Activated gamma-delta T cell treated with Interleukin-2 at 50 U/mL for 16 hours (primary cell): ENCODE measurements at regions not wholly inside any gene's neighbourhood (a gene's known extent, or its start where the extent isn't known, plus 50 kb on each side); places are given as distances from the start of the nearest gene placed in this dataset.
"Not testable (repeated sequence)": the region's sequence is repeated elsewhere in the genome, so short reads cannot be mapped to it uniquely, and the experiment has no call there.

Experiments
- DNase-seq: peaks from one replicate; pipeline ENCODE4 v3.0.0-alpha.2; 2020

DNA sequence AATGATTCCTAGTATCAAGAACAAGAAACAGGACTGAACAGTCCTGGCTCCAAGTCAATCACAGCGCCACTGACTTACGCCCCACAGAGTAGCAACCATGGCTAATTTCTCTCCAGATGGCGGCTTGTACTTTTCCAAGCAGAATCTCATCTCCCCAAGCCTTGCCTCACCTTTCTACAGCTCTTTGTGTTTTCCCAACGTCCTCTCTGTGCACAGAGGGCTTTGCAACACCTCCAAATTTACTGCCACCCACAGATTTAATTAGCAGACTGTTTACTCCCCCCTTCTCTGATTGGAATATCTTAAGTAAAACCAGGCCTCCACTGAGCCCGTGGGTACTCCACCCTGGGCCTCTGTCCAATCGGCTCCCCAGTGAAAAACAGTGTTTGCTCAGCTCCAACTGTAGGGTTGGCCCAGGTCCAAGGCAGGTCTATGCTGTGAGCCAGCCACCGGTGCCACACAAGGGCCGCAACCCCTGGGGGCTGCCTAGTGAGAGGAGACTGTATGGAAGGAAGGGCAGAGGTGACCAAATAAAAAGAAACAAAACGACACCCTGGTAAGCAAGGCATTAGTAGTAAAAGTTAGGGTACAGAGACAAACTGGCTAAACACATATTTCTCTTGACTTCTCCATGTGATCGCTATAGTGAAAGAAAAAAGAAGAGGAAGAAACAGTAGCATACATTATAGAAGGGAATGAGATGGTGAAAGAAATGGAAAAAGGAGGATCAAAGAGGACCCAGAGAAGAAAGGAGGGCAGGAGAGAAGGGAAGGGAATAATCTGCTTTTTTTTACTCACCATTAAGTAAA lies 128.4 kb upstream of the SOD1 start:
- no peak for DNase-seq

DNA sequence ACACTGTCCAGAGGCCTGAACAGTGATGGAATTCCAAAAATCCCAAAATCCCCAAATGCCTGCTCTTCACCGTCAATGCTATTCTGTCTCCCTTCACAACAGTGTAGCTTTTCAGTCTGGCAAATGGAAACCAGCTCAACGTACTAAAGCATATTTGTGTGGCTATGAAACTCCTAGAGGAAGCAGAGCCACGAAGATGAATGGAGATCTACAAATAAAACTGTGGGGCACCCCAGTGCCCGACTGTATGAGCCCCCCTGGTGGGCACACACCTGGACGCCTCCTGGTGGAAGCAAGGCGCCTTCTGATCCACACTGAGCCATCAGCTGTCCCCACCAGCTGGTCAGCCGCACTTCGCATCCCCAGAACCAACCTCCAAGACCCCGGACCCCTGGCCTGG lies 129.1 kb upstream of the SOD1 start:
- DNase-seq = no peak

DNA sequence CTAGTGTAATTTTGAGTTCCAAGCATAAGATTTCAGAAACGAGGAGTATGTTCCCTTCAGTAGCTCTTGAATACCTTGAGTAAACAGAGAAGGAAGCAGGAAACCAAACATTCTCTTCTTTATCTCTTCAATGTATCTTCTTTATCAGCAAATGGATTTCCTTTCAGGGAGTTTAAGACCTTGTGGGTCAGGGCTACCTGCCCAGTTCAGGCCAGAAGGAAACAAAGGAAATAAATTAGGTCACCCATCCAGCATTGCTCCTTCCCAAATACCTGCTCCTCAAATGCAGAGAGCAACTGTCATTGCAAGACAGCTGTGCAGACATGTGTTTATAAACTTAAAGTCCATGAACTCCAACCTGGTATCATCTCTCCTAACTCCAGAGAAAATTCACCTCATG lies 130.1 kb upstream of the SOD1 start:
- no peak for DNase-seq

DNA sequence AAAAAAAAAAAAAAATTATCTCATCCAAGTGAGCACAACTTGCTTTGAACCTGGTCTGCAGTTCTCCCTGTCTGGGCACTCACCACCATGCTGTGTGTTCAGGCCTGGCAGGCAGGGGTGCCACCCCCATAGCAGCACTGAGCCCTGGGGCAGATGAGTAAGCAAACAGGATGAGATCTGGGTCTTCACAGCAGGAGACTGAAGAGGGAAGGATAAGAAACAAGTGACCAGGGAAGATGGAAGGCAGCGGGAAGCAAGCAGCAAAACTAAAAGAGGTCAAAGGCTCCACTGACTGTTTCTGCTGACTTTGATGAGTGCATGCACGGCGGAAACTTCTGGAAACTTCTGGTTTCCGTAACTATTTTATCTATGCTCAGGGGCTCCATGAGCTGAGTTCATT lies 133.5 kb upstream of the SOD1 start:
- DNase-seq = no peak

DNA sequence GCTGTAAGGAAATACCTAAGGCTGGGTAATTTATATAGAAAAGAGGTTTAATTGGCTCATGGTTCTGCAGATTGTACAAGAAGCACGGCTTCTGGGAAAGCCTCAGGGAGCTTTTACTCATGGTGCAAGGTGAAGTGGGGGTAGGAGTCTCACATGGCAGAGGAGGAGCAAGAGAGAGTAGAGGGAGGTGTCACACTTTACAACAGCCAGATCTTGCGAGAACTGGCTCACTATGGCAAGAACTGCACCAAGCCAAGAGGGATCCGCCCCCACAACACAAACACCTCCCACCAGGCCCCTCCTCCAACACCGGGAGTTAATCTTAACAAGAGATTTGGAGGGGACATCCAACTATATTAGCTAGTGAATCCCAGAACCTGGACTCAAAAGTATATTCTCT lies 135.4 kb upstream of the SOD1 start:
- DNase-seq = no peak

DNA sequence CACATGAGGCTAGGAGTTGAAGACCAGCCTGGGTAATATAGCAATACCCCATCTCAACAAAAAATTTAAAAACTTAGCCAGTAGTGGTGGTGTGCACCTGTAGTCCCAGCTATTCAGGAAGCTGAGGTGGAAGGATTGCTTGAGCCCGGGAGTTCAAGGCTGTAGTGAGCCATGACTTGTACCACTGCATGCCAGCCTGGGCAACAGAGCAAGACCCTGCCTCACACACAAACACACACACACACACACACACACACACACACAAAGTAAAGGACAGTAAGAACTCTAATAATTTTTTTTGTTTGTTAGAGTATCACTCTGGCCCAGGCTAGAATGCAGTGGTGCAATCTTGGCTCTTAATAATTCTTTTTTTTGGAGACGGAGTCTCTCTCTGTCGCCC lies 138.0 kb upstream of the SOD1 start:
- no peak for DNase-seq

DNA sequence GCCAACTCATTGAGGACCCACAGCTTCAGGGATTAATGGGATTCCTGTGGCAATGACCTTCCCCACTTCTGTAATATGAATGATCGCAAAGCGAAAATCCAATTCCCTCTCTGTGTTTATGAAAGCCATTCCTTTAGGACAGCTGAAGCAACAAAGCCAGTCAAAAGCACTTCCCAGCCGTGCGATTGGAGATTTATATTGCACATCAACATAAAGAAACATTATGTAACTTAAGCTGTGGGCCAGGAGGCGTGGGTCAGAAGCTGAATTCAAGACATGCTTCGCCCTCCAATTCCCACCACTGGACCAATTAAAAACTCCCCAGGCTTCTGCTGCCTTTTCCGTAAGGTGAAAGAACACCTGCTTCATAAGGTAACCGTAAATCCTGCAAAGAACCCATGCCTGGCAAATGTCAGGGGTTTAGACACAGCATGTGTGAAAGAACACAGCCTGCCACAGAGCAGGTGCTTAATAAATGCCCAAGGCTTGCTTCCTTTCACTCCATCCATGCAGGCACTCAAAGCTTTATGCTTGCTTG lies 138.9 kb upstream of the SOD1 start:
- no peak for DNase-seq

DNA sequence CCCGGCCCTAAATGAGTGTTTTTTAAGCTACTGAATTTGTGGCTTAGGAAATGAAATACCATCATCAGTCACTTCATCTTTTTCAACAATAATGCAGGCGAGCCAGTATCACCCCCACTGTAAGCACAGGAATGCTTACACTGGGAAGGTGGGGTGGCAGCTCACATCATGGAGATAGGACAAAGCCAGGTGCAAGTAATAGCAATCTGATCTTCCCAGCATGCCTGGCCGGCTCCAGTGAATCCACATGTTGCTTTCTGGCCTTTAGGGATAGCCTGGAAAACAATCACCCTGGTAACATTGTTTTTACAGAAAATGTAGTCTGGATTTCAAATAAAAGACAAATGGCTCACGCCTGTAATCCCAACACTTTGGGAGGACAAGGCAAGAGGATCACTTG lies 140.9 kb upstream of the SOD1 start:
- no peak for DNase-seq

DNA sequence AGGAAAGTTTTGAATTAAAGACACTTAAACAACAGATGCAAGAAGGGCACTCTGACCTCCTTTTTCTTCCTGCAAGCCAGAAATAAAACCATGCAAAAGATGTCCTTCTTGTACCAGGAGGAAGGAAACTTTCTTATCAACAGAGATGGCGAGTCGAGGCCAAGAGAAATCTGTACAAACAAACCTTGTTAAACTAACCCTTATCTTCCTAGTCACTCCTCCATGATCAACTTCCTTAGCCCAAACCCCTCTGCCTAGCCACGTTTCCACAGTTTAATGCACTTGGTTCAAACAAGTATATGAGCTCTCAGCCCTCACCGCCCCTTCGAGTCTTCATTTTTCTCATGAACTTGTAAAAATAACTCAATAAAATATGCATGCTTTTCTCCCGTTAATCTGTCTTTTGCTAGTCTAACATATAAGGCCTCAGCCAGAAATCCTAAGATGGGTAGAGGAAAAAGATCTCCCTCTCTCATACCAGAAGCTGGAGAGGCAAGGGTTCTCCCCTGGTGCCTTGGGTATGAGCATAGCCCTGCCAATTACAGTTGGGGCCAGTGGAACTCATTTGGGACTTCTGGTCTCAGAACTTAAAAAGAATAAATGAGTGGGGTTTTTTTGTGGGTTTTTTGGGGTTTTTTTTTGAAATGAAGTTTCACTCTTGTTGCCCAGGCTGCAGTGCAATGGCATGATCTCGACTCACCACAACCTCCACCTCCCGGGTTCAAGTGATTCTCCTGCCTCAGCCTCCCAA lies 141.7 kb upstream of the SOD1 start:
- DNase-seq = no peak

DNA sequence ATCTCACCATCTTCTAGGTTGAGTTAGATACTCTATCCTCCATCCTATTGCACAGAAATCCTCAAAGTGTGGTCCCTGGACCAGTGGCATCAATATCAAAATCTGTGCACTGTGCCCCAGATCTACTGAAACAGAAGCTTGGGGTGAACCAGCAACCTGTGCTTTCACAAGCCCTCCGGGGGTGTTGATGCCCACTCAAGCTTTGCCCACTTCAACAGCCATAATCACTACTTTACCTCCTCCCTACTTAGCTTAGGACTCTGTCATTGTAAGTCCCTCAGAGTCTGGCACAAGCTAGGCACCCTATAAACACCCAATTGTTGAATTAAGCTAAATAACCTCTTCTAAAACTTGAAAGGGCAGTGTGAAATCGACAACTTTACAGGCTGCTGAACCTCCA lies 144.2 kb upstream of the SOD1 start:
- DNase-seq = no peak

DNA sequence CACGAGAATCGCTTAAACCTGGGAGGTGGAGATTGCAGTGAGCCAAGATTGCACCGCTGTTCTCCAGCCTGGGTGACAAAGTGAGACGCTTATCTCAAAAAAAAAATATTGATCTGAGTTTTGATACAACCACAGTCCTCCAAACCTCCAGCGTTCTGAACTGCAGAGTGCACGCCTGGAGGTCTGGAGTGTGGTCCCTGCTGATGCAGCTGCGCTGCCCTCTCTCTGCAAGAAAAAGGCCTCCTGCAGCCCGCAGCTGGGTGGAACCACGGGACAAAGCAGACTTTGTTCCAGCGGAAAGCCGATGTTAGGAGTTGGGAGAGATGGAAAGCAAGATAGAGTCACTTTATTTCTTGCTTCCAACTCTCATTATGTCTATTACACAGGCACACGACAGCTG lies 144.9 kb upstream of the SOD1 start:
- DNase-seq = no peak

DNA sequence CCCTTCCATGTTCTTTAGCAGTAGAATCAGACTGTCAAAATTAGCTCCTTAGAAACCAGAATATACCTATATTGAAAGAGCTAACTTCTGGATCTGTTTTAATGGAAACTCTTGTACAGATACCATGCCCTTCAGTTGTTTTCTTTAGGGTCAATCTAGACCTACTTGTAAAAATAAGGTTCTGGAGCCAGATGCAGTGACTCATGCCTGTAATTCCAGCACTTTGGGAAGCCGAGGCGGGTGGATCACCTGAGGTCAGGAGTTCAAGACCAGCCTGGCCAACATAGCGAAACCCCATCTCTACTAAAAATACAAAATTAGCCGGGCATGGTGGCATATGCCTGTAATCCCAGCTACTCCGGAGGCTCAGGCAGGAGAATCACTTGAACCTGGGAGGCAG lies 146.0 kb upstream of the SOD1 start:
- DNase-seq = not testable (repeated sequence)

DNA sequence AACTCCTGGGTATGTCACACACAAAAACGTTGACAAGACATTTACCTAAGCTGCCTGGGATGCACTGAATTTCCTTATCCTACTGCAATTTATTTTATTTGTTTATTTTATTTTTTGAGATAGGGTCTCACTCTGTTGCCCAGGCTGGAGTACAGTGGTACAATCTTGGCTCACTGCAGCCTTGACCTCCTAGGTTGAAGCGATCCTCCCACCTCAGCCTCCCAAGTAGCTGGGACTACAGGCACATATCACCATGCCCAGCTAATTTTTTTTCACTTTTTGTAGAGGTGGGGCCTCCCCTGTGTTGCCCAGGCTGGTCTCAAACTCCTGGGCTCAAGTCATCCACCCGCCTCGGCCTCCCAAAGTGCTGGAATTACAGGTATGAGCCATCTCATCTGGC lies 147.5 kb upstream of the SOD1 start:
- DNase-seq = not testable (repeated sequence)

DNA sequence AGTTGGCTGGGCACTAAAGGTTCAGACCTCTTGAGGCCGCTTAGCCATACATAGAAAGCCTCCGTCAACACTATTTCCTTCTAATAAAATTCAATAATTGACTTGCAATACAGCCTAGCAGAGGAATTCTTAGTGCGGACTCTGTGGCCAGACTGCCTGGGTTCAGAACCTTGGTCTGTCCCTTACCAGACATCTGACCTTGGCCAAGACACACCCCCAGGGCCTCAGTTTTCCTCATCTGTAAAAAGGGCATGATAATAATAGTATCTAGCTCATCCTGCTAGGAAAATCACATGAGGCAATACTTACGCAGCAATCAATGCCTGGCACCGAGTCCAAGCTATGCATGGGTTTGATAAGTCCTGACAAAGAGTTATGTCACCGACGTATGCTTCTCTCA lies 148.2 kb upstream of the SOD1 start:
- DNase-seq = no peak

DNA sequence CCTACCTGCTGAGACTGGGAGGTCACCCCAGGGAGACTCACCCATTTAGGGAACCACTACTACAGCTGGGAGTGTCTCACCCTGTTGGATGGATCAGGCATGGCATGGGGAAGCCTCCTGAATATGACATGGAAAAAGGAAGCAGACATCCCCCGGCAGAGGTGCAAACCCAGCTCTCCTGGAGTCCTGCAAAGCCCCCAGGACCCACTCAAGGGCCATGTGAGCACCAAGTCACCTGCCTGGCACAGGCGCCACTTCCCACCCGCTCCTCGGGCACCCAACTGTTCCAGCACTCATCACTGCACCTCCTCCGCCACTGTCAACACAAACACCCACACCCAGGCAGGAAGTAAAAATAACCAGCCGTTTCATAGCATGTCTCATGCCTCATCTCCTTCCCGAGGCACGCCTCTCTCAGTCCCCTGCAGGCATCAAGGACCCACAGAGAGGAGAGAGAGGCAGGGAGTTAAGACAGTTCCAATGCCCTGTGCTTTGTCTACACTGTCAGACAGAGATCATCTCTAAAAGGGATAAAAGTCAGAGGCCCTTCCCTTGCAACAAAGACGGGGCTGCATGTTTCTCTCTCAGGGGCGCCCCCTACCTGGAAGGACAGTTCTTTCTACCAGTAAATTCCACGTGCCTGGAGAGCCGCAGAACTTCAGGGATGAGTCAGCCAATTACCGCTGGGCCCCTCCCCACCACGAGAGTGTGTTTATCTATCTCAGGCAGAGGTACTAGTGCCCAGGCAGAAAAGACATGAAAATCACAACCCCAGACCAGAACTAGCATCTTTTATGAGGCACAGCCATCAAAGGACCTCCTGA lies 150.1 kb upstream of the SOD1 start:
- DNase-seq = peak; percentile 65

DNA sequence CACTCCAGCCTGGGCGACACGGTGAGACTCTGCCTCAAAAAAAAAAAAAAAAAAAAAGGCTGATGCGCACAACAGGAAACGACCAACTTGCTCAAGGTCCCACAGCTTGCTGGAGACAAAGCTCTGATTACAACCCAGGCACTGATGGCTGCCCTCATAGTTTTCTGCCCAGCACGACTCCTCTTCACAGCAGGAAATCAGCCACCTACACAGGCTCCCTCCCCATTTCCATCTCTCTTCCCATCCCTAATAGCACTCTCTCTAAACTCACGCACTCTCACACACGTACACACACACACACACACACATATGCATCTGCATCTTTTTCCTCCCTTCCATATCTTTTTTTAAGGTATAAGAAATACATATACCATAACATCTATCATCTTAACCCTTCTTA lies 153.5 kb upstream of the SOD1 start:
- DNase-seq = peak; percentile 11

DNA sequence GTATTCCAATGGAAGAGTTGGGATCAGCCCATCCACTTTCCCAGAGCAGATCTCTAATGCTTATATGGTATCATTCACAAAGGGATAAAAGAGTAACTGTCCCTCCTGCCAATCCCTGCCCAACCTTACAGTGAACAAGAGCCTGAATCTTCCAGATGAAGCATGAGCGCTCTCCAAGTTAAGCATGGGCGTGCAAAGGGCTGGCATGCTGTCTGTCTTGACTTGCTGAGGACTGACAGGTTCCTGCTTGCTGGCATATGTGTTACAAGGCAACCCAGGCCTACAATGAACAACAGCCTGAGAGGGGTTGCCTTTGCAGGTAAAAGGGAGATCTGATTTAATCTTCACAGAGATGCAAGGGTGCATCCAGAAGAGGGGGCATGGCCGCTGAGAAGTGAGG lies 155.6 kb upstream of the SOD1 start:
- DNase-seq = no peak

DNA sequence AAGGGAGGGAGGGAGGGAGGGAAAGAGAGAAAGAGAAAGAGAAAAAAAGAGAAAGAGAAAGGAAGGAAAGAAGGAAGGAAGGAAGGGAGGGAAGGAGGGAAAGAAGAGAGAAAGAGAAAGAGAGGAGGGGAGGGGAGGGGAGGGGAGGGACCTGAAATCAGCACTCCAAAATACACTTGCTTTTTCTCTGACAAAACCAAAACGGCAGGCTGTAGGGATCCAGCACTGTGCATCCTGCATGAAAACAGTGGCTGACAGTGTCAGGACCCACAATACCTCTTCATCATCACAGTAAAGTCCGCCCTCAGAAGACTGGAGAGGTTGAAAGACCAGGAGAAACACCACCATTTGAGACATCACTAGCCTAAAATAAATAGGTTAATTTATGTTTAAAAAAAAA lies 156.0 kb upstream of the SOD1 start:
- no peak for DNase-seq

DNA sequence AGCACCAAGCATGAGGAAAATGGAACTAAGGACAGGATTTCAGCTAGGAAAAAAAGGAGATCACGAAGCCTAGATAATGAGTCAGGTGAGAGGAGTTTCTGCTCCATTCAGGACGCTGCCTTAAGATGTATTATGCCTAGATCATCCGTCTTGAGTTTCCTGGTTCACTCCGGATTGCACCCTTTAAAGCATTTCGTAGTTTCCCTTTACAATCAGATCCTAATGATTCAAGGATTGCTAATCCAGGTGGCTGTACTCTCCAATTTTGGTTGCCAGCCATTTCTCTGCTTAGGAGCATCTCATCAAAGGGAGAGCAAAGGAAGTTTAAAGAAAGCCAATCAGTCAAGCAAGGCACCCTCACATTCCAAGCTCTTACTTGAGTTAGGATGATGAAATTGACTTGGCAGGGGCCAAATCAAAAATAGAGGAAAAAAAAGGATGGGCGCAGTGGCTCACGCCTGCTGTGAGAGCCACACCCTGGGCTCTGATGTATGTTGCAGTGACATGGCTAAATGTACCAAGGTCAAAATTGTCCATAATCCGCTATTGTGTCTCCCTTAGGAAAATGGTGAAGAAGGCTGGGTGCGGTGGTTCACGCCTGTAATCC lies 156.9 kb upstream of the SOD1 start:
- DNase-seq = no peak

DNA sequence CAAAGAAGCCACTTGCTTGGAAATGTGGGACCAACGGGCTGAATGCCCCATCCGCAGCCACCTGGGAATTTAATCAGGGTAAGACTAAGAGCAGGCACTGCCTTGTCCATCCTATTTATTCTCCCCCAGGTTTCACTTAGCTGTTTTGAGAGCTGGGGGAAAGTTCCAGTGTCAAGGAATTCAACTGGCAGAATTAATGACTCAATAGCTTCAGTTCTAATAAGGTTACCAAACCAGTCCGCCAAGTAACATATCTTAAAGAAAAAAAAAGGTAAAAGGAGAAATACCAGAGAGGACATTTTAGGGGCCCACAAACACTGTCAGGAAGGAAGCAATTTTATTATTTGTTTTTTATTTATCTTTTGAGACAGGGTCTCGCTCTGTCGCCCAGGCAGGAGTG lies 157.6 kb upstream of the SOD1 start:
- no peak for DNase-seq

DNA sequence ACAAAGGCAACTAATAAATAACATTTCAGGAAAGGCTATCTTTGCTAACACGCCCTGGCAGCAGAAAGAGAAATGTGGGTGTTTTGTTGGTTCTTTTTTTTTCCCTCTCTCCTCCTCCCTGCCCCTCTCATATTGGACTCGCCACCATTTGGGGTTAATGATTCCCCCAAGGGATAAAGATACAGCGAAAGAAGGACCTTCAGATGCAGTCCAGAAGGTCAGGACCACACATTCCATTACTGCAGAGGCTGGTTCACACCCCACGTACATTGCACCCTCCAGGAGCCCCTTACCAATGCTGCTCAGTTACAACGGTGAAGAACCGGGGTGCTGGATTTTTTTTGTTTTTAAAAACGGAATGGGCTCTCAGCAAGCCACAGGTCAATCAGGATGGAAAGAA lies 156.9 kb upstream of the TIAM1 start:
- DNase-seq = no peak

DNA sequence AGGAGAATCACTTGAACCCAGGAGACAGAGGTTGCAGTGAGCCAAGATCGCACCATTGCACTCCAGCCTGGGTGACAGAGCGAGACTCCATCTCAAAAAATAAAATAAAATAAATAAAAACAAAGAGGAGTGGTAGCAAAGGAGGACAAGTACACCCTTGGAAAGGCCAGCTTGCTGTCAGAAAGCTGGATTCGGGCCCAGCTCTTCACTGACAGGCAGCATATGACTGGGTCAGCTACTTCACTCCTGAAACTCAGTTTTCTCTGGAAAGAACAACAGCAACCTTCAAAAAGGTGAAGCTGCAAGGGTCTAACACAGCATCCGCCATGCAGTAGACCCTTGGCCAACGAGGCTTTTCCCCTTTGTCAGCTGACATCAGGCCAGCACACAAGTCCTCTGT lies 156.0 kb upstream of the TIAM1 start:
- DNase-seq = no peak

DNA sequence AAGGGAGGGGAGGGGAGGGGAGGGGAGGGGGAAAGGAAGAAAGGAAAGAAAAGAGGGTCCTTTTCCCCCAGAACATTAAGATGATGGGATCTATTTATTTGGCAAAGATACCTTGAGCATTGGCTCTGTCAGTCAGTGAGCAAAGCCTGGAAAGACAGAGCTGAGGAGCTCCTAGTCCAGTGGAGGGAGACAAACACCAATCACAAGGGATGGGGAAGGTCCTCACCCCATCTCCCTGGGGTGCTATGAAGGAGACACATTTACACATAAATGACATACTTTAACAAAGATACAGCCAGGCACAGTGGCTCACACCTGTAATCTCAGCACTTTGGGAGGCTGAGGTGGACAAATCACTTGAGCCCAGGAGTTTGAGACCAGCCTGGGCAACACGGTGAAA lies 154.9 kb upstream of the TIAM1 start:
- no peak for DNase-seq
